ENCODE measurements at regions not wholly inside any gene's neighbourhood (a gene's known extent, or its start where the extent isn't known, plus 50 kb on each side); places are given as distances from the start of the nearest gene placed in this dataset.
A peak's percentile ranks its signal among the peaks of the same experiment; 100 is the strongest.

GRCh38 chr2:47276061-47276460 is 93.0 kb upstream of the EPCAM start:
- ATAC-seq (no peak), DNase-seq (no peak)
- Histone ChIP-seq H3K27ac (no peak overlapping the region), H3K4me3 (no peak overlapping the region), H3K9me3 (no peaks in the 10 kb centered on the region), H3K4me1 (peaks cover 3 to 46% (median 37%) of the 10 kb centered on the region in 9 donors), H3K27me3 (no peaks in the 10 kb centered on the region), H3K36me3 (no peaks in the 10 kb centered on the region)
- no peak for TF ChIP-seq CTCF (IDR thresholded peaks at IDR 0.05)
- intact Hi-C loops (cut with DNase I) = loop anchor here in 1 of 10 donors (10.0 kb wide), 1 partner anchor 191 kb away; no protein-coding TSS in a partner anchor
- 88 to 91% methylated on average over 3 of the region's 3 CpGs for WGBS, 2 donors

- H3K27me3 ChIP-seq = no peaks in the 10 kb centered on the region
- no peaks in the 10 kb centered on the region for H3K9me3 ChIP-seq
- DNase-seq = no peak
- 67 to 74% methylated on average over 10 of the region's 10 CpGs for WGBS, 2 donors
- no peaks in the 10 kb centered on the region for H3K36me3 ChIP-seq
- peak in 3 of 8 donors; percentile 7 to 23 (median 14) for ATAC-seq
- intact Hi-C loops (cut with DNase I) = loop anchor here in 4 of 10 donors (5.0 to 10.0 kb wide), 5 partner anchors 33 to 357 kb away; partner anchors contain the start of gene MCFD2 (in 1 of the 4)
- H3K4me1 ChIP-seq = peaks cover 3 to 62% (median 49%) of the 10 kb centered on the region in 9 donors
- H3K4me3 ChIP-seq = no peak overlapping the region
- H3K27ac ChIP-seq = peak overlapping the region; percentile 36 to 87 (median 76)
- no peak for TF ChIP-seq CTCF (IDR thresholded peaks at IDR 0.05)
Measured at GRCh38 chr2:47274054-47274782, 94.9 kb upstream of the EPCAM start.

GRCh38 chr2:47272905-47273758 is 96.0 kb upstream of the EPCAM start:
- no peaks in the 10 kb centered on the region for H3K9me3 ChIP-seq
- ATAC-seq = peak in 1 of 8 donors; percentile 36
- intact Hi-C loops (cut with DNase I) = loop anchor here in 5 of 10 donors (2.0 to 10.0 kb wide), 6 partner anchors 34 to 356 kb away; partner anchors contain the start of gene MCFD2 (in 1 of the 5)
- no peak for DNase-seq
- TF ChIP-seq CTCF (IDR thresholded peaks at IDR 0.05) = no peak
- peak overlapping the region; percentile 23 to 87 (median 72) for H3K27ac ChIP-seq
- H3K36me3 ChIP-seq = no peaks in the 10 kb centered on the region
- peaks cover 3 to 64% (median 52%) of the 10 kb centered on the region in 9 donors for H3K4me1 ChIP-seq
- peak overlapping the region in 8 of 10 donors; percentile 34 to 64 (median 48) for H3K4me3 ChIP-seq
- WGBS, 2 donors = 72% methylated on average over 18 of the region's 18 CpGs
- H3K27me3 ChIP-seq = no peaks in the 10 kb centered on the region

All from heart right ventricle (tissue), 16 donors.